ENCODE measurements at regions not wholly inside any gene's neighbourhood (a gene's known extent, or its start where the extent isn't known, plus 50 kb on each side); places are given as distances from the start of the nearest gene placed in this dataset.

GRCh38 chr6:5930968-5931367 lies 75.8 kb downstream of the NRN1 start:
- 0 out of 2 replicates have a peak overlapping the region, but pooled peaks have one; percentile 58 for H3K4me2 ChIP-seq
- H3K9ac ChIP-seq, result no peak overlapping the region
- peaks cover 5% of the 10 kb centered on the region; the same call in 1 of the 2 replicates for H3K9me3 ChIP-seq
- no peak for TF ChIP-seq Cebpa-rat (IDR thresholded peaks at IDR 0.05)
- H3K36me3 ChIP-seq, result no peaks in the 10 kb centered on the region
- peaks cover 11% of the 10 kb centered on the region for H3K4me1 ChIP-seq
- H4K20me1 ChIP-seq, result no peaks in the 10 kb centered on the region
- no peak overlapping the region for H3K27ac ChIP-seq
- no peaks in the 10 kb centered on the region for H3K27me3 ChIP-seq
- H3K4me3 ChIP-seq, result no peak overlapping the region

- H3K4me2 ChIP-seq, result peak overlapping the region; percentile 58
- no peaks in the 10 kb centered on the region for H3K36me3 ChIP-seq
- no peak for TF ChIP-seq Cebpa-rat (IDR thresholded peaks at IDR 0.05)
- no peak overlapping the region for H3K4me3 ChIP-seq
- peaks cover 5% of the 10 kb centered on the region; the same call in 1 of the 2 replicates for H3K9me3 ChIP-seq
- H3K27me3 ChIP-seq, result no peaks in the 10 kb centered on the region
- H3K9ac ChIP-seq, result no peak overlapping the region
- no peaks in the 10 kb centered on the region for H4K20me1 ChIP-seq
- peaks cover 11% of the 10 kb centered on the region for H3K4me1 ChIP-seq
- no peak overlapping the region for H3K27ac ChIP-seq
Measured at GRCh38 chr6:5930143-5930770, 76.5 kb downstream of the NRN1 start.

- no peak for TF ChIP-seq Cebpa-rat (IDR thresholded peaks at IDR 0.05)
- no peak overlapping the region for H3K9ac ChIP-seq
- H3K36me3 ChIP-seq, result no peaks in the 10 kb centered on the region
- H3K27me3 ChIP-seq, result no peaks in the 10 kb centered on the region
- H3K4me1 ChIP-seq, result no peaks in the 10 kb centered on the region
- H4K20me1 ChIP-seq, result no peaks in the 10 kb centered on the region
- H3K27ac ChIP-seq, result no peak overlapping the region
- H3K4me3 ChIP-seq, result no peak overlapping the region
- no peaks in the 10 kb centered on the region for H3K9me3 ChIP-seq
- H3K4me2 ChIP-seq, result no peak overlapping the region
Measured at GRCh38 chr6:5923840-5924239, 82.9 kb downstream of the NRN1 start.

GRCh38 chr6:5922230-5922629 lies 84.5 kb downstream of the NRN1 start:
- H3K9me3 ChIP-seq, result peaks cover 4% of the 10 kb centered on the region; the same call in 1 of the 2 replicates
- H3K27ac ChIP-seq, result no peak overlapping the region
- H3K4me2 ChIP-seq, result no peak overlapping the region
- H3K36me3 ChIP-seq, result no peaks in the 10 kb centered on the region
- H3K4me1 ChIP-seq, result no peaks in the 10 kb centered on the region
- H3K4me3 ChIP-seq, result no peak overlapping the region
- no peak for TF ChIP-seq Cebpa-rat (IDR thresholded peaks at IDR 0.05)
- no peaks in the 10 kb centered on the region for H3K27me3 ChIP-seq
- no peak overlapping the region for H3K9ac ChIP-seq
- H4K20me1 ChIP-seq, result no peaks in the 10 kb centered on the region

- TF ChIP-seq Cebpa-rat (IDR thresholded peaks at IDR 0.05), result no peak
- Histone ChIP-seq H4K20me1 (no peaks in the 10 kb centered on the region), H3K36me3 (no peaks in the 10 kb centered on the region), H3K27ac (no peak overlapping the region), H3K4me1 (peaks cover 15% of the 10 kb centered on the region), H3K4me3 (no peak overlapping the region), H3K4me2 (no peak overlapping the region), H3K9me3 (no peaks in the 10 kb centered on the region), H3K9ac (no peak overlapping the region), H3K27me3 (no peaks in the 10 kb centered on the region)
Measured at GRCh38 chr6:5909721-5910120, 97.0 kb downstream of the NRN1 start.

- Histone ChIP-seq H3K9ac (no peak overlapping the region), H4K20me1 (no peaks in the 10 kb centered on the region), H3K4me2 (no peak overlapping the region), H3K9me3 (no peaks in the 10 kb centered on the region), H3K4me1 (peaks cover 19% of the 10 kb centered on the region), H3K27me3 (no peaks in the 10 kb centered on the region), H3K27ac (no peak overlapping the region), H3K36me3 (no peaks in the 10 kb centered on the region), H3K4me3 (no peak overlapping the region)
- TF ChIP-seq Cebpa-rat (IDR thresholded peaks at IDR 0.05), result no peak
Measured at GRCh38 chr6:5906842-5907241, 99.9 kb downstream of the NRN1 start.

GRCh38 chr6:5906340-5906670 lies 100.4 kb downstream of the NRN1 start:
- H3K9me3 ChIP-seq, result no peaks in the 10 kb centered on the region
- TF ChIP-seq Cebpa-rat (IDR thresholded peaks at IDR 0.05), result no peak
- no peaks in the 10 kb centered on the region for H3K36me3 ChIP-seq
- peak overlapping the region; percentile 25 for H3K4me2 ChIP-seq
- H3K27ac ChIP-seq, result peak overlapping the region; percentile 20; the same call in 1 of the 2 replicates
- H3K27me3 ChIP-seq, result no peaks in the 10 kb centered on the region
- no peak overlapping the region for H3K4me3 ChIP-seq
- H3K9ac ChIP-seq, result no peak overlapping the region
- peaks cover 19% of the 10 kb centered on the region for H3K4me1 ChIP-seq
- no peaks in the 10 kb centered on the region for H4K20me1 ChIP-seq

GRCh38 chr6:5905431-5906339 lies 101.0 kb downstream of the NRN1 start:
- peak overlapping the region; percentile 25 for H3K4me2 ChIP-seq
- peak overlapping the region; percentile 20; the same call in 1 of the 2 replicates for H3K27ac ChIP-seq
- H4K20me1 ChIP-seq, result no peaks in the 10 kb centered on the region
- no peaks in the 10 kb centered on the region for H3K9me3 ChIP-seq
- no peaks in the 10 kb centered on the region for H3K27me3 ChIP-seq
- no peaks in the 10 kb centered on the region for H3K36me3 ChIP-seq
- no peak for TF ChIP-seq Cebpa-rat (IDR thresholded peaks at IDR 0.05)
- H3K9ac ChIP-seq, result no peak overlapping the region
- no peak overlapping the region for H3K4me3 ChIP-seq
- H3K4me1 ChIP-seq, result peaks cover 19% of the 10 kb centered on the region

- no peaks in the 10 kb centered on the region for H4K20me1 ChIP-seq
- H3K4me3 ChIP-seq, result no peak overlapping the region
- no peaks in the 10 kb centered on the region for H3K9me3 ChIP-seq
- no peak overlapping the region for H3K9ac ChIP-seq
- no peak overlapping the region for H3K27ac ChIP-seq
- H3K4me1 ChIP-seq, result peaks cover 19% of the 10 kb centered on the region
- H3K4me2 ChIP-seq, result no peak overlapping the region
- H3K27me3 ChIP-seq, result no peaks in the 10 kb centered on the region
- TF ChIP-seq Cebpa-rat (IDR thresholded peaks at IDR 0.05), result no peak
- no peaks in the 10 kb centered on the region for H3K36me3 ChIP-seq
Measured at GRCh38 chr6:5904532-5904931, 102.2 kb downstream of the NRN1 start.
